ENCODE measurements at regions not wholly inside any gene's neighbourhood (a gene's known extent, or its start where the extent isn't known, plus 50 kb on each side); places are given as distances from the start of the nearest gene placed in this dataset.

- Histone ChIP-seq H3K27ac (ENCODE audit: low read depth, low read length, poor library complexity, severe bottlenecking) (no peak overlapping the region), H3K4me1 (ENCODE audit: insufficient read depth, low read length, poor library complexity, severe bottlenecking) (peaks cover 36% of the 10 kb centered on the region), H3K36me3 (ENCODE audit: insufficient read depth, low read length, poor library complexity, severe bottlenecking) (no peaks in the 10 kb centered on the region), H3K9me3 (ENCODE audit: low read depth, low read length, poor library complexity, severe bottlenecking) (no peaks in the 10 kb centered on the region), H3K4me3 (ENCODE audit: low read depth, low read length, poor library complexity, severe bottlenecking) (no peak overlapping the region), H3K27me3 (replicated peaks; ENCODE audit: insufficient read depth, low read depth, low read length, poor library complexity) (no peaks in the 10 kb centered on the region)
- intact Hi-C loops (cut with micrococcal nuclease; ENCODE audit: unreplicated experiment), result no loop called here
- CTCF ChIA-PET, result no interaction called here
- TF ChIP-seq EZH2 (IDR thresholded peaks at IDR 0.05; ENCODE audit: borderline replicate concordance, low read depth, low read length, poor library complexity, severe bottlenecking), result no peak
- TF ChIP-seq, protein P1, sequence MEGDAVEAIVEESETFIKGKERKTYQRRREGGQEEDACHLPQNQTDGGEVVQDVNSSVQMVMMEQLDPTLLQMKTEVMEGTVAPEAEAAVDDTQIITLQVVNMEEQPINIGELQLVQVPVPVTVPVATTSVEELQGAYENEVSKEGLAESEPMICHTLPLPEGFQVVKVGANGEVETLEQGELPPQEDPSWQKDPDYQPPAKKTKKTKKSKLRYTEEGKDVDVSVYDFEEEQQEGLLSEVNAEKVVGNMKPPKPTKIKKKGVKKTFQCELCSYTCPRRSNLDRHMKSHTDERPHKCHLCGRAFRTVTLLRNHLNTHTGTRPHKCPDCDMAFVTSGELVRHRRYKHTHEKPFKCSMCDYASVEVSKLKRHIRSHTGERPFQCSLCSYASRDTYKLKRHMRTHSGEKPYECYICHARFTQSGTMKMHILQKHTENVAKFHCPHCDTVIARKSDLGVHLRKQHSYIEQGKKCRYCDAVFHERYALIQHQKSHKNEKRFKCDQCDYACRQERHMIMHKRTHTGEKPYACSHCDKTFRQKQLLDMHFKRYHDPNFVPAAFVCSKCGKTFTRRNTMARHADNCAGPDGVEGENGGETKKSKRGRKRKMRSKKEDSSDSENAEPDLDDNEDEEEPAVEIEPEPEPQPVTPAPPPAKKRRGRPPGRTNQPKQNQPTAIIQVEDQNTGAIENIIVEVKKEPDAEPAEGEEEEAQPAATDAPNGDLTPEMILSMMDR (conservative IDR thresholded peaks at IDR 0.05; ENCODE audit: low read depth, low read length), result no peak
- no TSS peak for BruUV-seq (replicated peaks)
- POLR2A ChIA-PET (ENCODE audit: low non-redundant PET), result no interaction called here
- DNase-seq (ENCODE audit: low spot score), result no peak
Observed at GRCh38 chr1:39127513-39127912, 77.0 kb upstream of the MACF1 start.

GRCh38 chr1:39128126-39128525 lies 76.4 kb upstream of the MACF1 start:
- ChIA-PET CTCF (no interaction called here), POLR2A (ENCODE audit: low non-redundant PET) (no interaction called here)
- Histone ChIP-seq H3K9me3 (ENCODE audit: low read depth, low read length, poor library complexity, severe bottlenecking) (no peaks in the 10 kb centered on the region), H3K27me3 (replicated peaks; ENCODE audit: insufficient read depth, low read depth, low read length, poor library complexity) (no peaks in the 10 kb centered on the region), H3K36me3 (ENCODE audit: insufficient read depth, low read length, poor library complexity, severe bottlenecking) (no peaks in the 10 kb centered on the region), H3K27ac (ENCODE audit: low read depth, low read length, poor library complexity, severe bottlenecking) (no peak overlapping the region), H3K4me3 (ENCODE audit: low read depth, low read length, poor library complexity, severe bottlenecking) (no peak overlapping the region), H3K4me1 (ENCODE audit: insufficient read depth, low read length, poor library complexity, severe bottlenecking) (peaks cover 42% of the 10 kb centered on the region)
- BruUV-seq (replicated peaks), result no TSS peak
- intact Hi-C loops (cut with micrococcal nuclease; ENCODE audit: unreplicated experiment), result no loop called here
- no peak for DNase-seq (ENCODE audit: low spot score)
- TF ChIP-seq EZH2 (IDR thresholded peaks at IDR 0.05; ENCODE audit: borderline replicate concordance, low read depth, low read length, poor library complexity, severe bottlenecking), result no peak
- TF ChIP-seq, protein P1 (conservative IDR thresholded peaks at IDR 0.05; ENCODE audit: low read depth, low read length), result no peak

DNA sequence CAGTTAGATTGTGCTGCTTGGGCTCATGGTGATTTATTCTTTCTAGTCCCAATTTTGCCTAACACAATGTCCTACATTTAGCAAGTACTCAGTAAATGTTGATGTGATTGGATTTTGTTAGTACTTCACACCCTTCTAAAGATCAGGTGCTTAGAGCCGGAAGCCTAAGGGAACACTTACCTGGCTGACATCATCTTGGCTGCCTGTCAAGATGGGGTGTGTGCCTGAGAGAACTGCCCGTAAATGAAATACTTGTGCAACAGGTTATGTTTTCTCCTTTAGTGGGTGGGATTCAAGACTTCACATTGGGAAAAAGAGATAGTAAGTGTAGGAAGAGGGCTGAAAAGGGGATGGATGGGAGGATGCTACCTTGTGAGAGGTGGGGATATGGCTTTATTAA lies 75.5 kb upstream of the MACF1 start:
- Histone ChIP-seq H3K9me3 (ENCODE audit: low read depth, low read length, poor library complexity, severe bottlenecking) (no peaks in the 10 kb centered on the region), H3K27me3 (replicated peaks; ENCODE audit: insufficient read depth, low read depth, low read length, poor library complexity) (no peaks in the 10 kb centered on the region), H3K27ac (ENCODE audit: low read depth, low read length, poor library complexity, severe bottlenecking) (no peak overlapping the region), H3K4me1 (ENCODE audit: insufficient read depth, low read length, poor library complexity, severe bottlenecking) (peaks cover 48% of the 10 kb centered on the region), H3K36me3 (ENCODE audit: insufficient read depth, low read length, poor library complexity, severe bottlenecking) (no peaks in the 10 kb centered on the region), H3K4me3 (ENCODE audit: low read depth, low read length, poor library complexity, severe bottlenecking) (no peak overlapping the region)
- intact Hi-C loops (cut with micrococcal nuclease; ENCODE audit: unreplicated experiment), result no loop called here
- POLR2A ChIA-PET (ENCODE audit: low non-redundant PET), result interaction anchor here (0.6 kb wide), 1 partner anchor 33 kb away, joined by 3 read pairs; no protein-coding TSS in a partner anchor
- CTCF ChIA-PET, result interaction anchor here (1.1 kb wide), 1 partner anchor 63 kb away, joined by 3 read pairs; no protein-coding TSS in a partner anchor
- DNase-seq (ENCODE audit: low spot score), result no peak
- no peak for TF ChIP-seq EZH2 (IDR thresholded peaks at IDR 0.05; ENCODE audit: borderline replicate concordance, low read depth, low read length, poor library complexity, severe bottlenecking)
- TF ChIP-seq, protein P1 (conservative IDR thresholded peaks at IDR 0.05; ENCODE audit: low read depth, low read length), result no peak
- no TSS peak for BruUV-seq (replicated peaks)
